ENCODE measurements at regions not wholly inside any gene's neighbourhood (a gene's known extent, or its start where the extent isn't known, plus 50 kb on each side); places are given as distances from the start of the nearest gene placed in this dataset.

DNA sequence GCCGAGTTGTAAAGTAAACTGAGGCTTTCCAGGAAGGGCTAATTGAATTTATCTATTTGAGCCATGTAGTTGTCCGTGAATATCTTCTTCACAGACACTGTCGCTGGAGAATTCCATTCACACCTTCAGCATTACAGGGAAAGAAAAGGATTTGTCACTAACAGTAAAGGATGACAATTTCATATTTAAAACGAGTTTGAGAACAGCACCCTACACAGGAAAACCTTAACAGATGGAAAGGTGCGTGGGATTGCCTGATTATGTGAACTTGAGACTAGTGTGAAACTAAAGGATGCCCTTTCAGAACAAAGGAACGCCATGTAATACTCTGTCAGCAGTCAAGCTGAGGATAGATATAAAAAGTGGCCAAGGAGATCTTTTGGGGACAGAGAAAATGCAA is 492.5 kb upstream of the ADGRL2 start:
- no peak overlapping the region for H3K56ac ChIP-seq (replicated peaks; ENCODE audit: insufficient read length, low read depth, low read length)

More for the DNA sequence above, 492.5 kb upstream of the ADGRL2 start:
- Histone ChIP-seq H2BK120ac (replicated peaks; ENCODE audit: low read depth, low read length) (peak overlapping the region; percentile 1), H3K14ac (ENCODE audit: insufficient read length) (no peak overlapping the region), H2BK5ac (ENCODE audit: low read depth, low read length) (no peak overlapping the region), H3K18ac (ENCODE audit: extremely low read depth, low read length) (no peak overlapping the region), H4K8ac (ENCODE audit: extremely low read depth, insufficient read depth, low read length) (no peak overlapping the region), H3K4ac (replicated peaks; ENCODE audit: insufficient read length, low read depth, low read length) (no peak overlapping the region), H4K20me1 (replicated peaks in 1 of 2; ENCODE audit: control insufficient read depth in 1 of 2, insufficient read depth in 2 of 2, low read length in 2 of 2) (no peaks in the 10 kb centered on the region), H4K5ac (ENCODE audit: insufficient read length, low read depth, low read length) (peak overlapping the region; percentile 34), H3K27me3 (replicated peaks in 1 of 4; ENCODE audit: control insufficient read depth in 3 of 4, extremely low read depth in 1 of 4, insufficient read depth in 3 of 4, low read length in 3 of 4) (no peaks in the 10 kb centered on the region), H2BK15ac (ENCODE audit: low read length) (no peak overlapping the region), H2BK20ac (ENCODE audit: low read length) (no peak overlapping the region; the same call in 1 of the 2 replicates), H3K23me2 (ENCODE audit: low read depth, low read length) (no peaks in the 10 kb centered on the region), H2AK5ac (ENCODE audit: low read depth, low read length) (no peak overlapping the region), H3K79me1 (ENCODE audit: low read depth, low read length) (no peaks in the 10 kb centered on the region), H3K4me1 (replicated peaks in 1 of 4; ENCODE audit: control insufficient read depth in 3 of 4, insufficient read depth in 4 of 4, low read length in 3 of 4) (peaks cover 4 to 26% (median 8%) of the 10 kb centered on the region in 4 experiments; a peak in 5 of 7 replicates), H3K36me3 (ENCODE audit: control insufficient read depth in 2 of 4, insufficient read depth in 4 of 4, low read length in 3 of 4) (no peaks in the 10 kb centered on the region), H3K27ac (ENCODE audit: low read depth, low read length) (no peak overlapping the region), H3K4me2 (ENCODE audit: insufficient read depth in 1 of 2, low read depth in 2 of 2, low read length in 2 of 2) (no peak overlapping the region), H3K9ac (replicated peaks in 1 of 4; ENCODE audit: extremely low read depth in 1 of 4, low read depth in 3 of 4, low read length in 3 of 4) (no peak overlapping the region), H2AFZ (ENCODE audit: low read length) (no peak overlapping the region), H3K79me2 (ENCODE audit: control insufficient read depth in 1 of 2, insufficient read depth in 2 of 2, low read length in 2 of 2) (peaks cover 0 to 8% of the 10 kb centered on the region in 2 experiments; a peak in 1 of 4 replicates), H3K4me3 (ENCODE audit: extremely low read depth in 1 of 4, insufficient read depth in 2 of 4, low read depth in 3 of 4, low read length in 4 of 4) (peak overlapping the region in 1 of 4 experiments; percentile 58; a peak in 1 of 8 replicates), H3K9me3 (ENCODE audit: insufficient read depth in 2 of 2, low read depth in 1 of 2, low read length in 1 of 2) (no peaks in the 10 kb centered on the region), H4K91ac (replicated peaks; ENCODE audit: insufficient read length, low read length) (no peak overlapping the region), H3K23ac (ENCODE audit: insufficient read length) (no peak overlapping the region), H2BK12ac (ENCODE audit: low read depth, low read length) (no peak overlapping the region)
- FAIRE-seq (peak; percentile 36), DNase-seq (ENCODE audit: low read depth in 1 of 2, low spot score in 2 of 2) (no peak)
- POLR2A ChIA-PET (ENCODE audit: partially characterized antibody) = no interaction called here
- WGBS, 2 experiments (ENCODE audit: extremely low coverage in 1 of 2, insufficient coverage in 1 of 2, insufficient read length in 1 of 2, insufficient replicate concordance in 2 of 2, low coverage in 1 of 2, low lambda C conversion rate in 2 of 2, missing lambda C conversion rate in 1 of 2) = 47% methylated on average over 6 of the region's 6 CpGs; no CpG with 5 or more reads in 1 of the 2 experiments
- no peak for TF ChIP-seq JUN (IDR thresholded peaks at IDR 0.05; ENCODE audit: low read depth, low read length)
- no peak for TF ChIP-seq ZNF274 (IDR thresholded peaks at IDR 0.05; ENCODE audit: borderline replicate concordance, extremely low read depth, low read length)
- no peak for TF ChIP-seq TEAD4 (IDR thresholded peaks at IDR 0.05; ENCODE audit: low read depth, low read length)
- no peak for TF ChIP-seq SP2 (IDR thresholded peaks at IDR 0.05; ENCODE audit: low read length)
- no peak for TF ChIP-seq BACH1 (IDR thresholded peaks at IDR 0.05; ENCODE audit: low read length)
- no peak for TF ChIP-seq EZH2 (IDR thresholded peaks at IDR 0.05; ENCODE audit: low read depth, low read length, severe bottlenecking)
- TF ChIP-seq HDAC6 (IDR thresholded peaks at IDR 0.05; ENCODE audit: low read depth, low read length) = no peak
- no peak for TF ChIP-seq NRF1 (IDR thresholded peaks at IDR 0.05; ENCODE audit: low read depth, low read length)
- TF ChIP-seq MAFK (IDR thresholded peaks at IDR 0.05; ENCODE audit: low read depth, low read length) = no peak
- no peak for TF ChIP-seq SRF (IDR thresholded peaks at IDR 0.05; ENCODE audit: low read depth, low read length)
- TF ChIP-seq, protein P1, sequence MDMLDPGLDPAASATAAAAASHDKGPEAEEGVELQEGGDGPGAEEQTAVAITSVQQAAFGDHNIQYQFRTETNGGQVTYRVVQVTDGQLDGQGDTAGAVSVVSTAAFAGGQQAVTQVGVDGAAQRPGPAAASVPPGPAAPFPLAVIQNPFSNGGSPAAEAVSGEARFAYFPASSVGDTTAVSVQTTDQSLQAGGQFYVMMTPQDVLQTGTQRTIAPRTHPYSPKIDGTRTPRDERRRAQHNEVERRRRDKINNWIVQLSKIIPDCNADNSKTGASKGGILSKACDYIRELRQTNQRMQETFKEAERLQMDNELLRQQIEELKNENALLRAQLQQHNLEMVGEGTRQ (IDR thresholded peaks at IDR 0.05; ENCODE audit: low read length) = no peak
- no peak for TF ChIP-seq TBP (IDR thresholded peaks at IDR 0.05; ENCODE audit: low read depth, low read length)
- TF ChIP-seq SIN3A (conservative IDR thresholded peaks at IDR 0.05 in 1 of 2, IDR thresholded peaks at IDR 0.05 in 1 of 2; ENCODE audit: low read depth in 1 of 2, low read length in 2 of 2) = no peak
- no peak for TF ChIP-seq KDM5A (IDR thresholded peaks at IDR 0.05; ENCODE audit: low read length)
- CTCF ChIA-PET (ENCODE audit: partially characterized antibody) = interaction anchor here (0.7 kb wide), 1 partner anchor 667 kb away, joined by 3 read pairs; no protein-coding TSS in a partner anchor

Data from H1 (cell line).